OCI-LY7 (cell line): ENCODE measurements at regions not wholly inside any gene's neighbourhood (a gene's known extent, or its start where the extent isn't known, plus 50 kb on each side); places are given as distances from the start of the nearest gene placed in this dataset.

Experiments used
- EZH2phosphoT487 ChIP-seq: fragments of 200-600 bp; sonication (generic); IDR thresholded peaks from 2 replicates; pipeline ENCODE4 v1.6.1; 2018; ENCODE audit warnings: low read depth, borderline replicate concordance, mild to moderate bottlenecking, mixed run types, antibody characterized with exemption, low read length, moderate library complexity, mixed read lengths
- TF ChIP-seq, protein P1 (sequence below): fragments of 200-600 bp; sonication (generic); conservative IDR thresholded peaks from 2 replicates; pipeline ENCODE4 v1.5.1; 2014; ENCODE audit warnings: mild to moderate bottlenecking, antibody characterized with exemption, low read length, moderate library complexity, mixed read lengths

GRCh38 chr20:47444584-47444983 lies 57.1 kb upstream of the NCOA3 start:
- TF ChIP-seq, protein P1, sequence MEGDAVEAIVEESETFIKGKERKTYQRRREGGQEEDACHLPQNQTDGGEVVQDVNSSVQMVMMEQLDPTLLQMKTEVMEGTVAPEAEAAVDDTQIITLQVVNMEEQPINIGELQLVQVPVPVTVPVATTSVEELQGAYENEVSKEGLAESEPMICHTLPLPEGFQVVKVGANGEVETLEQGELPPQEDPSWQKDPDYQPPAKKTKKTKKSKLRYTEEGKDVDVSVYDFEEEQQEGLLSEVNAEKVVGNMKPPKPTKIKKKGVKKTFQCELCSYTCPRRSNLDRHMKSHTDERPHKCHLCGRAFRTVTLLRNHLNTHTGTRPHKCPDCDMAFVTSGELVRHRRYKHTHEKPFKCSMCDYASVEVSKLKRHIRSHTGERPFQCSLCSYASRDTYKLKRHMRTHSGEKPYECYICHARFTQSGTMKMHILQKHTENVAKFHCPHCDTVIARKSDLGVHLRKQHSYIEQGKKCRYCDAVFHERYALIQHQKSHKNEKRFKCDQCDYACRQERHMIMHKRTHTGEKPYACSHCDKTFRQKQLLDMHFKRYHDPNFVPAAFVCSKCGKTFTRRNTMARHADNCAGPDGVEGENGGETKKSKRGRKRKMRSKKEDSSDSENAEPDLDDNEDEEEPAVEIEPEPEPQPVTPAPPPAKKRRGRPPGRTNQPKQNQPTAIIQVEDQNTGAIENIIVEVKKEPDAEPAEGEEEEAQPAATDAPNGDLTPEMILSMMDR, result no peak
- no peak for TF ChIP-seq EZH2phosphoT487
